HG02973 (cell line): ENCODE measurements at regions not wholly inside any gene's neighbourhood (a gene's known extent, or its start where the extent isn't known, plus 50 kb on each side); places are given as distances from the start of the nearest gene placed in this dataset.
"Not testable (repeated sequence)": the region's sequence is repeated elsewhere in the genome, so short reads cannot be mapped to it uniquely, and the experiment has no call there.

ENCODE experiments used
- ATAC-seq: cut with Tn5 transposase; IDR thresholded peaks from one replicate; pipeline ENCODE4 v1.9.1; 2021; ENCODE audit warnings: moderate library complexity; ENCODE audit not compliant: unreplicated experiment

GRCh38 chr5:39534690-39535089, 109.9 kb upstream of the DAB2 start:
- ATAC-seq: no peak

GRCh38 chr5:39533749-39534148, 109.0 kb upstream of the DAB2 start:
- no peak for ATAC-seq

- no peak for ATAC-seq
Measured at GRCh38 chr5:39532511-39532910, 107.7 kb upstream of the DAB2 start.

GRCh38 chr5:39531306-39531705, 106.5 kb upstream of the DAB2 start:
- no peak for ATAC-seq

GRCh38 chr5:39526914-39527477, 102.2 kb upstream of the DAB2 start:
- no peak for ATAC-seq

GRCh38 chr5:39525781-39526180, 101.0 kb upstream of the DAB2 start:
- ATAC-seq: not testable (repeated sequence)

GRCh38 chr5:39525271-39525670, 100.5 kb upstream of the DAB2 start:
- no peak for ATAC-seq

GRCh38 chr5:39523821-39524220, 99.0 kb upstream of the DAB2 start:
- no peak for ATAC-seq

- ATAC-seq: no peak
Measured at GRCh38 chr5:39521940-39522590, 97.3 kb upstream of the DAB2 start.

GRCh38 chr5:39521098-39521860, 96.5 kb upstream of the DAB2 start:
- ATAC-seq: no peak

GRCh38 chr5:39520232-39520572, 95.4 kb upstream of the DAB2 start:
- ATAC-seq: no peak

- no peak for ATAC-seq
Measured at GRCh38 chr5:39519566-39520231, 94.9 kb upstream of the DAB2 start.

GRCh38 chr5:39519079-39519478, 94.3 kb upstream of the DAB2 start:
- no peak for ATAC-seq

- ATAC-seq: no peak
Measured at GRCh38 chr5:39518516-39518915, 93.7 kb upstream of the DAB2 start.

GRCh38 chr5:39517800-39518199, 93.0 kb upstream of the DAB2 start:
- no peak for ATAC-seq

GRCh38 chr5:39515881-39516280, 91.1 kb upstream of the DAB2 start:
- no peak for ATAC-seq

- ATAC-seq: no peak
Measured at GRCh38 chr5:39513236-39513635, 88.5 kb upstream of the DAB2 start.

GRCh38 chr5:39506211-39506610, 81.4 kb upstream of the DAB2 start:
- ATAC-seq: no peak

GRCh38 chr5:39505791-39506190, 81.0 kb upstream of the DAB2 start:
- ATAC-seq: no peak

- ATAC-seq: no peak
Measured at GRCh38 chr5:39505363-39505762, 80.6 kb upstream of the DAB2 start.

GRCh38 chr5:39503155-39503554, 78.4 kb upstream of the DAB2 start:
- ATAC-seq: no peak

GRCh38 chr5:39502704-39503103, 77.9 kb upstream of the DAB2 start:
- no peak for ATAC-seq
